Liver (tissue), 8 donors: ENCODE measurements at regions not wholly inside any gene's neighbourhood (a gene's known extent, or its start where the extent isn't known, plus 50 kb on each side); places are given as distances from the start of the nearest gene placed in this dataset.

Experiments
- DNase-seq: peaks from one replicate; pipeline ENCODE4 v3.0.0-alpha.2; 2017; ENCODE audit warnings: low spot score
- H3K27ac ChIP-seq, 2 donors: one replicate each; pipeline ENCODE4 v1.7.0; 2013; ENCODE audit warnings: inconsistent platforms in 2 of 2, low read length in 2 of 2, control low read depth in 1 of 2, low read depth in 1 of 2, mild to moderate bottlenecking in 1 of 2
- H3K27me3 ChIP-seq, 4 donors: one replicate each; pipeline versions ENCODE4 v1.6.1 to v1.7.0; 2013; ENCODE audit warnings: low read length in 3 of 4, inconsistent platforms in 1 of 4, mild to moderate bottlenecking in 1 of 4, moderate library complexity in 1 of 4; ENCODE audit not compliant: control insufficient read depth in 4 of 4, insufficient read depth in 4 of 4
- H3K36me3 ChIP-seq, 4 donors: one replicate each; pipeline versions ENCODE4 v1.6.1 to v1.7.0; 2013; ENCODE audit warnings: low read length in 3 of 4, mild to moderate bottlenecking in 3 of 4, low read depth in 1 of 4, moderate library complexity in 1 of 4; ENCODE audit not compliant: control insufficient read depth in 4 of 4, insufficient read depth in 3 of 4
- H3K4me1 ChIP-seq, 4 donors: one replicate each; pipeline versions ENCODE4 v1.6.1 to v1.7.0; 2013; ENCODE audit warnings: low read length in 3 of 4, mild to moderate bottlenecking in 3 of 4, moderate library complexity in 1 of 4; ENCODE audit not compliant: control insufficient read depth in 4 of 4, insufficient read depth in 4 of 4
- H3K4me3 ChIP-seq, 3 donors: one replicate each; pipeline versions ENCODE4 v1.6.1 to v1.7.0; 2013; ENCODE audit warnings: low read length in 3 of 3, control low read depth in 1 of 3, low read depth in 1 of 3, mild to moderate bottlenecking in 1 of 3
- H3K9ac ChIP-seq, 2 donors: one replicate each; pipeline ENCODE4 v1.7.0; 2013; ENCODE audit warnings: low read length in 2 of 2, mild to moderate bottlenecking in 2 of 2, moderate library complexity in 2 of 2, control low read depth in 1 of 2, low read depth in 1 of 2
- H3K9me3 ChIP-seq, 4 donors: one replicate each; pipeline versions ENCODE4 v1.6.1 to v1.7.0; 2013; ENCODE audit warnings: low read length in 3 of 4; ENCODE audit not compliant: control insufficient read depth in 4 of 4
- CTCF ChIP-seq: fragments of 150-350 bp; IDR thresholded peaks from 2 replicates; pipeline ENCODE4 v1.5.1; 2017; ENCODE audit warnings: improper control_type of control experiment, low read depth, low read length; ENCODE audit not compliant: missing input control
- EGR1 ChIP-seq, 2 donors: IDR thresholded peaks; 2 replicates each; pipeline ENCODE4 v1.6.1; 2016 to 2018; ENCODE audit warnings: antibody characterized with exemption in 2 of 2, low read depth in 2 of 2
- FOXA1 ChIP-seq: IDR thresholded peaks from 2 replicates; pipeline ENCODE4 v1.6.1; 2016; ENCODE audit warnings: antibody characterized with exemption
- FOXA2 ChIP-seq: IDR thresholded peaks from 2 replicates; pipeline ENCODE4 v1.6.1; 2016; ENCODE audit warnings: antibody characterized with exemption
- GABPA ChIP-seq, 2 donors: IDR thresholded peaks in 1 of 2; conservative IDR thresholded peaks in 1 of 2; 2 replicates each; pipeline ENCODE4 v1.6.1; 2016; ENCODE audit warnings: antibody characterized with exemption in 2 of 2, mild to moderate bottlenecking in 1 of 2, moderate library complexity in 1 of 2
- JUND ChIP-seq, 2 donors: IDR thresholded peaks; 2 replicates each; pipeline ENCODE4 v1.6.1; 2016; ENCODE audit warnings: antibody characterized with exemption in 2 of 2
- MAX ChIP-seq: IDR thresholded peaks from 2 replicates; pipeline ENCODE4 v1.6.1; 2016; ENCODE audit warnings: antibody characterized with exemption
- RAD21 ChIP-seq, 2 donors: IDR thresholded peaks; 2 replicates each; pipeline ENCODE4 v1.6.1; 2016; ENCODE audit warnings: antibody characterized with exemption in 2 of 2, mild to moderate bottlenecking in 2 of 2
- REST ChIP-seq: IDR thresholded peaks from 2 replicates; pipeline ENCODE4 v1.6.1; 2016; ENCODE audit warnings: antibody characterized with exemption, mild to moderate bottlenecking
- RXRA ChIP-seq, 2 donors: IDR thresholded peaks; 2 replicates each; pipeline ENCODE4 v1.6.1; 2017 to 2018; ENCODE audit warnings: antibody characterized with exemption in 2 of 2, mild to moderate bottlenecking in 1 of 2
- SP1 ChIP-seq: IDR thresholded peaks from 2 replicates; pipeline ENCODE4 v1.6.1; 2018; ENCODE audit warnings: antibody characterized with exemption, mild to moderate bottlenecking
- TAF1 ChIP-seq: conservative IDR thresholded peaks from 2 replicates; pipeline ENCODE4 v1.6.1; 2016; ENCODE audit warnings: antibody characterized with exemption, mild to moderate bottlenecking
- ZBTB33 ChIP-seq: IDR thresholded peaks from 2 replicates; pipeline ENCODE4 v1.6.1; 2016; ENCODE audit warnings: antibody characterized with exemption
- WGBS: extraction: QIAGEN DNeasy Blood & Tissue Kit; methylation state at CpG from one replicate; pipeline ENCODE4 v1.1.7; 2013; 5-methylcytosine and 5-hydroxymethylcytosine counted together
- donor health status: healthy.
- donor health status: healthy.
- donor health status: healthy.
- donor health status: healthy.
- donor health status: healthy.

GRCh38 chr2:56539618-56540017 lies 355.8 kb downstream of the CCDC85A start (continued):
- TF ChIP-seq ZBTB33: no peak

GRCh38 chr2:56540467-56540866 lies 356.7 kb downstream of the CCDC85A start:
- Histone ChIP-seq H3K27me3 (no peaks in the 10 kb centered on the region), H3K4me3 (no peak overlapping the region), H3K27ac (no peak overlapping the region), H3K4me1 (no peaks in the 10 kb centered on the region), H3K9me3 (peaks cover 0 to 1% (median 0%) of the 10 kb centered on the region in 4 donors), H3K36me3 (no peaks in the 10 kb centered on the region), H3K9ac (no peak overlapping the region)
- TF ChIP-seq FOXA2 (no peak), RAD21 (IDR thresholded peaks at IDR 0.05) (no peak), EGR1 (IDR thresholded peaks at IDR 0.05; ENCODE audit: low read depth in 2 of 2) (no peak), SP1 (no peak), MAX (no peak), RXRA (IDR thresholded peaks at IDR 0.05) (no peak), JUND (IDR thresholded peaks at IDR 0.05) (no peak), FOXA1 (no peak), CTCF (no peak), REST (no peak)
- DNase-seq: no peak
- 86% methylated on average over 1 of the region's 1 CpG for WGBS

GRCh38 chr2:56540916-56541315 lies 357.1 kb downstream of the CCDC85A start:
- WGBS: 69% methylated on average over 4 of the region's 4 CpGs
- Histone ChIP-seq H3K36me3 (no peaks in the 10 kb centered on the region), H3K27ac (no peak overlapping the region), H3K4me1 (no peaks in the 10 kb centered on the region), H3K9ac (no peak overlapping the region), H3K9me3 (peaks cover 0 to 1% (median 0%) of the 10 kb centered on the region in 4 donors), H3K4me3 (no peak overlapping the region), H3K27me3 (no peaks in the 10 kb centered on the region)
- DNase-seq: no peak
- TF ChIP-seq FOXA1: no peak
- no peak for TF ChIP-seq MAX
- TF ChIP-seq TAF1: no peak
- TF ChIP-seq RXRA (IDR thresholded peaks at IDR 0.05): no peak
- no peak for TF ChIP-seq CTCF
- no peak for TF ChIP-seq GABPA (IDR thresholded peaks at IDR 0.05 in 1 of 2, conservative IDR thresholded peaks at IDR 0.05 in 1 of 2)
- TF ChIP-seq ZBTB33: no peak
